ENCODE measurements at regions not wholly inside any gene's neighbourhood (a gene's known extent, or its start where the extent isn't known, plus 50 kb on each side); places are given as distances from the start of the nearest gene placed in this dataset.

DNA sequence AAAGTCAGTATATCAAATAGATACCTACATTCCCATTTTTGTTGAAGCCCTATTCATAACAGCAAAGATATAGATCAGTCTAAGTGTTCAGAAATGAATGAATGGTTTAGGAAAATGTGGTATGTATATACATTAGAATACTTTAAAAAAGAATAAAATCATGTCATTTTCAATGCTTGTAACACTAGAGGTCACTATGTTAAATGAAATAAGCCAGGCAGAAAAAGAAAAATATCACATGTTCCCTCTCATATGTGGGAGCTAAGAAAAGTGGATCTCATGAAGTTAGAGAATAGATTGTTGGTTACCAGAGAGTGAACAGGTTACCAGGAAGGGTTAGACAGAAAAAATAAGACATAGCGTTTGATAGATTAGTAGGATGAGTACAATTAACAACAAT lies 1111.0 kb upstream of the SLC39A10 start:
- BruUV-seq (replicated peaks) = no TSS peak
- no peaks in the 10 kb centered on the region for H4K20me1 ChIP-seq (ENCODE audit: insufficient read depth, low read length)
- peak; percentile 4 for DNase-seq (ENCODE audit: low spot score)
- in situ Hi-C loops (cut with HindIII; ENCODE audit: extremely low pct_ligation_motif_present, low pct_unique_long_range_greater_than_20kb) = no loop called here
- WGBS (ENCODE audit: low lambda C conversion rate) = 0% methylated on average over 1 of the region's 1 CpG
- H3K4me3 ChIP-seq (replicated peaks in 1 of 3; ENCODE audit: insufficient read depth in 1 of 3, low read depth in 2 of 3, low read length in 3 of 3) = no peak overlapping the region
- no peak overlapping the region for H3K4me2 ChIP-seq (ENCODE audit: low read depth, low read length)
- no peaks in the 10 kb centered on the region for H3K27me3 ChIP-seq (ENCODE audit: control insufficient read depth in 1 of 2, insufficient read depth in 2 of 2, low read length in 2 of 2)
- intact Hi-C loops (cut with micrococcal nuclease; ENCODE audit: unreplicated experiment) = loop anchor here (1.0 to 5.0 kb wide), 3 partner anchors 321 to 772 kb away; no protein-coding TSS in a partner anchor
- H3K4me1 ChIP-seq (ENCODE audit: insufficient read depth, low read length) = no peaks in the 10 kb centered on the region
- CTCF ChIA-PET (ENCODE audit: low intra/inter-chr PET ratio, low total read pairs) = interaction anchor here (0.6 kb wide), 1 partner anchor 9 kb away, joined by 3 read pairs; no protein-coding TSS in a partner anchor
- no peak for ATAC-seq
- no peak overlapping the region for H2AFZ ChIP-seq (ENCODE audit: low read length)
- H3K36me3 ChIP-seq (replicated peaks in 1 of 2; ENCODE audit: control insufficient read depth in 1 of 2, insufficient read depth in 2 of 2, low read length in 2 of 2) = no peaks in the 10 kb centered on the region
- POLR2A ChIA-PET = no interaction called here
- TF ChIP-seq ZKSCAN8 (CRISPR knock-in tag; IDR thresholded peaks at IDR 0.05; ENCODE audit: borderline replicate concordance) (no peak), STAG1 (CRISPR knock-in tag; IDR thresholded peaks at IDR 0.05) (peak; percentile 44)
- H3K9ac ChIP-seq (ENCODE audit: insufficient read depth, low read depth, low read length) = no peak overlapping the region
- no peaks in the 10 kb centered on the region for H3K79me2 ChIP-seq (ENCODE audit: insufficient read depth, low read length)
- no peaks in the 10 kb centered on the region for H3K9me3 ChIP-seq (ENCODE audit: low read length)
- no peak overlapping the region for H3K27ac ChIP-seq (ENCODE audit: extremely low read length, insufficient read depth, low read length)
- no peak for FAIRE-seq

DNA sequence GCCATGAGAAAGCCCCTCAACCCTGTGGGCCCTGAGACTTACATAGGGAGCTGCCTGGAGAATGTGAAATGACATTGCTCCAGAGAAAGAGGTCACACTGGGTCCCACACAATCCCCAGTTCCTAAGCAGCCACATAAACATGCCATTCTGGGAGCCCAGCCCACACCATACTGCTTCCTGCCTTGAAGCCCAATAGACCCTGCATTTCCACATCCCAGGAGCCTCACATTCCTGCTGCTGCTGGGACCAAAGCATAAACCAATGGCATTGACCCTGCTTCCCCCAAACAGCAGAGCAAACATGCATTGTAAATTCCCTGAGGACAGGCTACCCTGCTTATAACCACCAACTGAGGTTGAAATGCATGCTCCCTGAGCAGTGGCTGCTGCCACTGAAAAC lies 1117.6 kb upstream of the SLC39A10 start:
- no peaks in the 10 kb centered on the region for H3K27me3 ChIP-seq (ENCODE audit: control insufficient read depth in 1 of 2, insufficient read depth in 2 of 2, low read length in 2 of 2)
- ATAC-seq (no peak), FAIRE-seq (no peak), DNase-seq (ENCODE audit: low spot score) (no peak)
- ChIA-PET CTCF (ENCODE audit: low intra/inter-chr PET ratio, low total read pairs) (no interaction called here), POLR2A (no interaction called here)
- no peak overlapping the region for H3K9ac ChIP-seq (ENCODE audit: insufficient read depth, low read depth, low read length)
- H3K4me2 ChIP-seq (ENCODE audit: low read depth, low read length) = no peak overlapping the region
- H3K9me3 ChIP-seq (ENCODE audit: low read length) = no peaks in the 10 kb centered on the region
- no peaks in the 10 kb centered on the region for H3K4me1 ChIP-seq (ENCODE audit: insufficient read depth, low read length)
- H3K36me3 ChIP-seq (replicated peaks in 1 of 2; ENCODE audit: control insufficient read depth in 1 of 2, insufficient read depth in 2 of 2, low read length in 2 of 2) = no peaks in the 10 kb centered on the region
- no peaks in the 10 kb centered on the region for H3K79me2 ChIP-seq (ENCODE audit: insufficient read depth, low read length)
- H3K4me3 ChIP-seq (replicated peaks in 1 of 3; ENCODE audit: insufficient read depth in 1 of 3, low read depth in 2 of 3, low read length in 3 of 3) = no peak overlapping the region
- no peak overlapping the region for H2AFZ ChIP-seq (ENCODE audit: low read length)
- intact Hi-C loops (cut with micrococcal nuclease; ENCODE audit: unreplicated experiment) (no loop called here), in situ Hi-C loops (cut with HindIII; ENCODE audit: extremely low pct_ligation_motif_present, low pct_unique_long_range_greater_than_20kb) (no loop called here)
- H3K27ac ChIP-seq (ENCODE audit: extremely low read length, insufficient read depth, low read length) = no peak overlapping the region
- no TSS peak for BruUV-seq (replicated peaks)
- no peaks in the 10 kb centered on the region for H4K20me1 ChIP-seq (ENCODE audit: insufficient read depth, low read length)
- TF ChIP-seq, protein P1, sequence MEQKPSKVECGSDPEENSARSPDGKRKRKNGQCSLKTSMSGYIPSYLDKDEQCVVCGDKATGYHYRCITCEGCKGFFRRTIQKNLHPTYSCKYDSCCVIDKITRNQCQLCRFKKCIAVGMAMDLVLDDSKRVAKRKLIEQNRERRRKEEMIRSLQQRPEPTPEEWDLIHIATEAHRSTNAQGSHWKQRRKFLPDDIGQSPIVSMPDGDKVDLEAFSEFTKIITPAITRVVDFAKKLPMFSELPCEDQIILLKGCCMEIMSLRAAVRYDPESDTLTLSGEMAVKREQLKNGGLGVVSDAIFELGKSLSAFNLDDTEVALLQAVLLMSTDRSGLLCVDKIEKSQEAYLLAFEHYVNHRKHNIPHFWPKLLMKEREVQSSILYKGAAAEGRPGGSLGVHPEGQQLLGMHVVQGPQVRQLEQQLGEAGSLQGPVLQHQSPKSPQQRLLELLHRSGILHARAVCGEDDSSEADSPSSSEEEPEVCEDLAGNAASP (CRISPR knock-in tag; IDR thresholded peaks at IDR 0.05; ENCODE audit: borderline replicate concordance) = no peak
- TF ChIP-seq, protein P2, sequence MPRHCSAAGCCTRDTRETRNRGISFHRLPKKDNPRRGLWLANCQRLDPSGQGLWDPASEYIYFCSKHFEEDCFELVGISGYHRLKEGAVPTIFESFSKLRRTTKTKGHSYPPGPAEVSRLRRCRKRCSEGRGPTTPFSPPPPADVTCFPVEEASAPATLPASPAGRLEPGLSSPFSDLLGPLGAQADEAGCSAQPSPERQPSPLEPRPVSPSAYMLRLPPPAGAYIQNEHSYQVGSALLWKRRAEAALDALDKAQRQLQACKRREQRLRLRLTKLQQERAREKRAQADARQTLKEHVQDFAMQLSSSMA (CRISPR knock-in tag; IDR thresholded peaks at IDR 0.05) = no peak
- no peak for TF ChIP-seq NR3C1 (CRISPR knock-in tag; IDR thresholded peaks at IDR 0.05)
- TF ChIP-seq GABPA (IDR thresholded peaks at IDR 0.05; ENCODE audit: low read depth, low read length) = no peak
- no peak for TF ChIP-seq GABPA (CRISPR knock-in tag; IDR thresholded peaks at IDR 0.05; ENCODE audit: low read depth)
- TF ChIP-seq, protein P3, sequence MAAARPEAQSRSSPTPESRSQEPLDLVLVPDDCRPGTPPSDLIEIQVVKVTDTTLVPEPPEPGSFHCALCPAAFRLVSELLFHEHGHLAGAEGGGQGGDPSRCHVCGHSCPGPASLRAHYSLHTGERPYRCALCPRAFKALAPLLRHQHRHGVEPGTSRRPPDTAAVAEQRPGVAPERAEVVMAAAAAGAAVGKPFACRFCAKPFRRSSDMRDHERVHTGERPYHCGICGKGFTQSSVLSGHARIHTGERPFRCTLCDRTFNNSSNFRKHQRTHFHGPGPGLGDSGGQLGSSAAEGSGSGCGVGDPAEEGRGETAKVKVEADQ (CRISPR knock-in tag; IDR thresholded peaks at IDR 0.05; ENCODE audit: borderline replicate concordance) = no peak
- TF ChIP-seq, protein P4, sequence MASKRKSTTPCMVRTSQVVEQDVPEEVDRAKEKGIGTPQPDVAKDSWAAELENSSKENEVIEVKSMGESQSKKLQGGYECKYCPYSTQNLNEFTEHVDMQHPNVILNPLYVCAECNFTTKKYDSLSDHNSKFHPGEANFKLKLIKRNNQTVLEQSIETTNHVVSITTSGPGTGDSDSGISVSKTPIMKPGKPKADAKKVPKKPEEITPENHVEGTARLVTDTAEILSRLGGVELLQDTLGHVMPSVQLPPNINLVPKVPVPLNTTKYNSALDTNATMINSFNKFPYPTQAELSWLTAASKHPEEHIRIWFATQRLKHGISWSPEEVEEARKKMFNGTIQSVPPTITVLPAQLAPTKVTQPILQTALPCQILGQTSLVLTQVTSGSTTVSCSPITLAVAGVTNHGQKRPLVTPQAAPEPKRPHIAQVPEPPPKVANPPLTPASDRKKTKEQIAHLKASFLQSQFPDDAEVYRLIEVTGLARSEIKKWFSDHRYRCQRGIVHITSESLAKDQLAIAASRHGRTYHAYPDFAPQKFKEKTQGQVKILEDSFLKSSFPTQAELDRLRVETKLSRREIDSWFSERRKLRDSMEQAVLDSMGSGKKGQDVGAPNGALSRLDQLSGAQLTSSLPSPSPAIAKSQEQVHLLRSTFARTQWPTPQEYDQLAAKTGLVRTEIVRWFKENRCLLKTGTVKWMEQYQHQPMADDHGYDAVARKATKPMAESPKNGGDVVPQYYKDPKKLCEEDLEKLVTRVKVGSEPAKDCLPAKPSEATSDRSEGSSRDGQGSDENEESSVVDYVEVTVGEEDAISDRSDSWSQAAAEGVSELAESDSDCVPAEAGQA (IDR thresholded peaks at IDR 0.05; ENCODE audit: low read depth) = no peak
- TF ChIP-seq, protein P4 (CRISPR knock-in tag; IDR thresholded peaks at IDR 0.05; ENCODE audit: borderline replicate concordance) = no peak
- TF ChIP-seq ATF7 (IDR thresholded peaks at IDR 0.05) = no peak
- no peak for TF ChIP-seq ATF7 (CRISPR knock-in tag; IDR thresholded peaks at IDR 0.05)
